ENCODE measurements at regions not wholly inside any gene's neighbourhood (a gene's known extent, or its start where the extent isn't known, plus 50 kb on each side); places are given as distances from the start of the nearest gene placed in this dataset.

DNA sequence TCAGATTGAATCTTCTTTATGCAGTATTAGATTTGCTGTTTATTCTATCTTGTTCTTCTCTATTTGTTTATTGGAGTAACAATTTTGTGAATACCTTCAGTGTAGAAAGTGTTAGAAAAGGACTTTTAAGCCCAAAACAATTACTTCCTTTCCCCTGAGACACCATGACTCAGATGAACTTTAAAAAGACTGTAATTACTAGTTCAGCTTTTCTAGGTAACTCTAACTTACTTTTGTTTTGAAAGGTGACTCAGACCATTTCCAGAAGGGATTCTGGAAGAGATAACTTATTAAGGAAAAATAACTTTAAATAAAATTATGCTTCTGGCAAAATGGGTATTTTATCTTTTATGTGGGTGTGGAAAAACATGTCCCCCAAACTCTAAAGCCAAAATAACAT, 561.5 kb upstream of the PCDH10 start:
- no peaks in the 10 kb centered on the region for H3K9me3 ChIP-seq (ENCODE audit: low read length)
- no peak for DNase-seq (ENCODE audit: low spot score)
- intact Hi-C loops (cut with micrococcal nuclease; ENCODE audit: unreplicated experiment) (no loop called here), in situ Hi-C loops (cut with HindIII; ENCODE audit: extremely low pct_ligation_motif_present, low pct_unique_long_range_greater_than_20kb) (no loop called here)
- H2AFZ ChIP-seq (ENCODE audit: low read length) = no peak overlapping the region
- H3K4me1 ChIP-seq (ENCODE audit: insufficient read depth, low read length) = no peaks in the 10 kb centered on the region
- H3K4me2 ChIP-seq (ENCODE audit: low read depth, low read length) = no peak overlapping the region
- ChIA-PET POLR2A (no interaction called here), CTCF (ENCODE audit: low intra/inter-chr PET ratio, low total read pairs) (no interaction called here)
- H3K36me3 ChIP-seq (replicated peaks in 1 of 2; ENCODE audit: control insufficient read depth in 1 of 2, insufficient read depth in 2 of 2, low read length in 2 of 2) = no peaks in the 10 kb centered on the region
- no peak overlapping the region for H3K4me3 ChIP-seq (replicated peaks in 1 of 3; ENCODE audit: insufficient read depth in 1 of 3, low read depth in 2 of 3, low read length in 3 of 3)
- no peaks in the 10 kb centered on the region for H3K27me3 ChIP-seq (ENCODE audit: control insufficient read depth in 1 of 2, insufficient read depth in 2 of 2, low read length in 2 of 2)
- no peaks in the 10 kb centered on the region for H3K79me2 ChIP-seq (ENCODE audit: insufficient read depth, low read length)
- BruUV-seq (replicated peaks) = no TSS peak
- no peak for ATAC-seq
- no peaks in the 10 kb centered on the region for H4K20me1 ChIP-seq (ENCODE audit: insufficient read depth, low read length)
- no peak overlapping the region for H3K27ac ChIP-seq (ENCODE audit: extremely low read length, insufficient read depth, low read length)
- H3K9ac ChIP-seq (ENCODE audit: insufficient read depth, low read depth, low read length) = no peak overlapping the region
- no peak for FAIRE-seq
- TF ChIP-seq SNRNP70 (IDR thresholded peaks at IDR 0.05; ENCODE audit: low read depth, low read length) (no peak), THAP11 (CRISPR knock-in tag; IDR thresholded peaks at IDR 0.05) (no peak), CCDC6 (CRISPR knock-in tag; IDR thresholded peaks at IDR 0.05) (no peak), ZBTB20 (CRISPR knock-in tag; IDR thresholded peaks at IDR 0.05; ENCODE audit: borderline replicate concordance, low read depth) (no peak), MLLT10 (CRISPR knock-in tag; IDR thresholded peaks at IDR 0.05) (no peak), ZNF451 (CRISPR knock-in tag; IDR thresholded peaks at IDR 0.05) (no peak), DR1 (CRISPR knock-in tag; IDR thresholded peaks at IDR 0.05) (no peak), NR2F2 (IDR thresholded peaks at IDR 0.05; ENCODE audit: borderline replicate concordance, low read depth) (no peak), YEATS4 (CRISPR knock-in tag; IDR thresholded peaks at IDR 0.05; ENCODE audit: borderline replicate concordance) (no peak)
- TF ChIP-seq, protein P1, sequence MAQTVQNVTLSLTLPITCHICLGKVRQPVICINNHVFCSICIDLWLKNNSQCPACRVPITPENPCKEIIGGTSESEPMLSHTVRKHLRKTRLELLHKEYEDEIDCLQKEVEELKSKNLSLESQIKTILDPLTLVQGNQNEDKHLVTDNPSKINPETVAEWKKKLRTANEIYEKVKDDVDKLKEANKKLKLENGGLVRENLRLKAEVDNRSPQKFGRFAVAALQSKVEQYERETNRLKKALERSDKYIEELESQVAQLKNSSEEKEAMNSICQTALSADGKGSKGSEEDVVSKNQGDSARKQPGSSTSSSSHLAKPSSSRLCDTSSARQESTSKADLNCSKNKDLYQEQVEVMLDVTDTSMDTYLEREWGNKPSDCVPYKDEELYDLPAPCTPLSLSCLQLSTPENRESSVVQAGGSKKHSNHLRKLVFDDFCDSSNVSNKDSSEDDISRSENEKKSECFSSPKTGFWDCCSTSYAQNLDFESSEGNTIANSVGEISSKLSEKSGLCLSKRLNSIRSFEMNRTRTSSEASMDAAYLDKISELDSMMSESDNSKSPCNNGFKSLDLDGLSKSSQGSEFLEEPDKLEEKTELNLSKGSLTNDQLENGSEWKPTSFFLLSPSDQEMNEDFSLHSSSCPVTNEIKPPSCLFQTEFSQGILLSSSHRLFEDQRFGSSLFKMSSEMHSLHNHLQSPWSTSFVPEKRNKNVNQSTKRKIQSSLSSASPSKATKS (CRISPR knock-in tag; IDR thresholded peaks at IDR 0.05) = no peak

Data from HepG2 (cell line).